ENCODE measurements at regions not wholly inside any gene's neighbourhood (a gene's known extent, or its start where the extent isn't known, plus 50 kb on each side); places are given as distances from the start of the nearest gene placed in this dataset.

DNA sequence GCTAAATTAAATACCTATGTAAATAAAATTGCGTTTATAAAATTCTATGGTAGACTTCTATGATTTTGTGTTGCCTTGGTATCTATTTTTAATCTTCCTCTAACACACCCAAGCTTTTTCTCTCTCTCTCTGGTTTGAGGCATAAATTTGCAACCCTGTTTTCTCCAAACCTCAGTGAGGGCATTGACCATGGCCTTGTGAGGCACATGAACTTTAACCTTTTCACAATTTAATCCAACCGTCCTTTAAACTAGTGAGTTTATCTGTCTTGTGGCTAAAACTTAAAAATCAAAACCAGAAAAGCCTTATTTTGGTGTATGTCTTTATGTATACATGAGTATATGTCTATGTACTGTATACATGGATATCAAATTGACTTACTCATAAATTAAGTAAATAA, 746.6 kb upstream of the B3GALT2 start:
- no peak overlapping the region for H3K27ac ChIP-seq
- TF ChIP-seq, protein P1, sequence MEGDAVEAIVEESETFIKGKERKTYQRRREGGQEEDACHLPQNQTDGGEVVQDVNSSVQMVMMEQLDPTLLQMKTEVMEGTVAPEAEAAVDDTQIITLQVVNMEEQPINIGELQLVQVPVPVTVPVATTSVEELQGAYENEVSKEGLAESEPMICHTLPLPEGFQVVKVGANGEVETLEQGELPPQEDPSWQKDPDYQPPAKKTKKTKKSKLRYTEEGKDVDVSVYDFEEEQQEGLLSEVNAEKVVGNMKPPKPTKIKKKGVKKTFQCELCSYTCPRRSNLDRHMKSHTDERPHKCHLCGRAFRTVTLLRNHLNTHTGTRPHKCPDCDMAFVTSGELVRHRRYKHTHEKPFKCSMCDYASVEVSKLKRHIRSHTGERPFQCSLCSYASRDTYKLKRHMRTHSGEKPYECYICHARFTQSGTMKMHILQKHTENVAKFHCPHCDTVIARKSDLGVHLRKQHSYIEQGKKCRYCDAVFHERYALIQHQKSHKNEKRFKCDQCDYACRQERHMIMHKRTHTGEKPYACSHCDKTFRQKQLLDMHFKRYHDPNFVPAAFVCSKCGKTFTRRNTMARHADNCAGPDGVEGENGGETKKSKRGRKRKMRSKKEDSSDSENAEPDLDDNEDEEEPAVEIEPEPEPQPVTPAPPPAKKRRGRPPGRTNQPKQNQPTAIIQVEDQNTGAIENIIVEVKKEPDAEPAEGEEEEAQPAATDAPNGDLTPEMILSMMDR (IDR thresholded peaks at IDR 0.05) = no peak
- no peak for TF ChIP-seq ZFX (IDR thresholded peaks at IDR 0.05; ENCODE audit: borderline replicate concordance)

DNA sequence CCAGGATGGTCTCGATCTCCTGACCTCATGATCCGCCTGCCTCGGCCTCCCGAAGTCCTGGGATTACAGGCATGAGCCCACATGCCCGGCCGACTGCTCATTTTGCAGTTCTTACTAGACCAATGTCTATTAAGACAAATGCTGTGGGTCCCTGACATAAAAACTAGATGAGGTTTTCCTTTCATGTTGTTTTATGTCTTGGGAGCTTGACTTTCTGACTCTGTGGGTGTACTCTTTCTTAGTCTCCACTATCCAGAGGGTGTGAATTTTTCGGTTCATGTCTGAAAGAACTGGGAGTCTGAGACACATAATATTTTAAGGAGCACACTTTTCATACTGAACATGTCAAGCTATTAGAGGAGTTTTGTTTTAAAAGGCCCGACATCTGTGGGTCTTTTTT, 744.9 kb upstream of the B3GALT2 start:
- no peak overlapping the region for H3K27ac ChIP-seq
- TF ChIP-seq, protein P1 (IDR thresholded peaks at IDR 0.05) = no peak
- no peak for TF ChIP-seq ZFX (IDR thresholded peaks at IDR 0.05; ENCODE audit: borderline replicate concordance)

DNA sequence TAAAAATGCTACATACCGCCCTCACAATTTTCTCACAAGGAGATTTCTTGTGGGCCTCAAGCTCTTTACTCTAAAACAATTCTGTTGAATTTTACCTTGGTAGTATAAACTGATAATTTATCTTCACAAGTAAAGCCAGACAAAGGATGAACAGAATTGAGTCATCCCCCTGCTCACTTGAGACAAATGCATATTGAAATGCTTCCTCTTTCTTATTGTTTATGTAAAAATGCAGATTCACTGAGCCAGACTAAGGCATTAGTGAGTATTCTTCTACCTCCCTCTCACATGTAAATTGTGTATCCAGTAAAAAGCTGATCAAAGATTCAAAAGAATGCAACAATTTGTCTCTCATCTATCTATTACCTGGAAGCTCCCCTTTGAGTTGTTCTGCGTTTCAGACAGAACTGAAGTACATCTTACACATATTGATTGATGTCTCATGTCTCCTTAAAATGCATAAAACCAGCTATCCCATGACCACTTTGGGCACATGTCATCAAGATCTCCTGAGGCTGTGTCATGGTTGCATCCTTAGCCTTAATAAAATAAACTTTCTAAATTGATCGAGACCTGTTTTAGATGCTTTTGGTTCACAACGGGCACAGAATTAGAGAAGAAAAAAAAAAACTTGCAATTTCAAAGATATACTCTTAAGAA, 743.1 kb upstream of the B3GALT2 start:
- TF ChIP-seq ZFX (IDR thresholded peaks at IDR 0.05; ENCODE audit: borderline replicate concordance) = no peak
- TF ChIP-seq, protein P1 (IDR thresholded peaks at IDR 0.05) = no peak

DNA sequence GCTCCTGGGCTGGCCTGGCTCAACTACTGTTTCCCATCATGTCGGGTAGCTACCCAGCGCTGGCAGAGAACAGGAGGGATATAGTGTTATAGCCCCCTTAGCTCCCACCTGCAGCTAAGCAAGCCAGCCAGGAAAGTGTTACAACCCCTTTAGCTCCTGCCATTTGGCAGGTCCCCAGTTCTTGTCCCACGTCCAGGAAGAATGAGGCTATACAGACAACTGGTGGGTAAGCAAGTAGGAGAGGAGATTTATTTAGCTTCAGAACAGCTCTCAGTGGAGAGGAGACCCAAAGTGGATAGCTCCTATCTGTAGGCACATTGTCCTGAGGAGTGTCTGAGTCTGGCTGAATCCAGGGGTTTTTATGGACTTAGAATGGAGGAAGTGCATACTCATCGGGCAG, 741.1 kb upstream of the B3GALT2 start:
- no peak overlapping the region for H3K27ac ChIP-seq
- TF ChIP-seq, protein P1 (IDR thresholded peaks at IDR 0.05) = no peak
- TF ChIP-seq ZFX (IDR thresholded peaks at IDR 0.05; ENCODE audit: borderline replicate concordance) = no peak

More for the DNA sequence above, 743.1 kb upstream of the B3GALT2 start:
- H3K27ac ChIP-seq = no peak overlapping the region

DNA sequence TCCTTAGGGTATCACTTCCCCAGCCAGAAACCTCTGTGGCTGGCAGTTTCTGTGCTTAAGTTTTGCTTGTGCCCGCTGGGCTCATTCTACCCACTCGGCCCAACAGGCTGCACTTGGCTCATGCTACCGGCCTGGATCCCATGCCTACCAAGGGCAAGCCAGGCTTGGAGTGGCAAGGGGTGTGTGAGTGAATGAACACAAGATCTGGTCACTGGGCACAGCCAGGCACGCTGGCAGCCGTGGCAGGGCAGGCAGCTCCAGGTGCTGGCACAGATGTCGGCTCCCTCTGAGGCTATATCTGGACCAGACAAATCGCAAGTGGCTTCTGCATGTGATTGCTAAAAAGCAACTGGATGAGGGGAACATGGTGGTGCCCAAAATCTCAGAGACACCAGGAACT, 740.5 kb upstream of the B3GALT2 start:
- no peak overlapping the region for H3K27ac ChIP-seq

DNA sequence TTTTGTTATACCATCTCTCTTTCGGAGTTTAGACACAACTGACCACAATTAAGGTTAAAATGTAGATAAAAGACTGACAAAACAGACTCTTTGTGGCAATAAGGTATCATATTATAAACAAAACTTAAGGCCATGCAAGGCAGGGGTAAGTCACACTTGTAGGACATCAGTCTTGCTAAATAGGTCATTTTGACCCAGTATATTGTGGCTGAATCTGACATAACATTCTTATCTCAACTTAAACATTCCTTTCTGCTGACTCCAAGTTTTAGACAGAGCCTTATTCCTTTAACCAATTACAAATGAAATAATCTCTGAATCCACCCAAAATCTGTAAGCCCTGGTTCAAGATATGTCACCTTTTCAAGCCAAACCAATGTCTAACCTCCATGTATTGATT, 733.4 kb upstream of the B3GALT2 start:
- H3K27ac ChIP-seq = no peak overlapping the region
- TF ChIP-seq, protein P1 (IDR thresholded peaks at IDR 0.05) = no peak
- TF ChIP-seq ZFX (IDR thresholded peaks at IDR 0.05; ENCODE audit: borderline replicate concordance) = no peak

More for the DNA sequence above, 740.5 kb upstream of the B3GALT2 start:
- TF ChIP-seq, protein P1 (IDR thresholded peaks at IDR 0.05) = no peak

DNA sequence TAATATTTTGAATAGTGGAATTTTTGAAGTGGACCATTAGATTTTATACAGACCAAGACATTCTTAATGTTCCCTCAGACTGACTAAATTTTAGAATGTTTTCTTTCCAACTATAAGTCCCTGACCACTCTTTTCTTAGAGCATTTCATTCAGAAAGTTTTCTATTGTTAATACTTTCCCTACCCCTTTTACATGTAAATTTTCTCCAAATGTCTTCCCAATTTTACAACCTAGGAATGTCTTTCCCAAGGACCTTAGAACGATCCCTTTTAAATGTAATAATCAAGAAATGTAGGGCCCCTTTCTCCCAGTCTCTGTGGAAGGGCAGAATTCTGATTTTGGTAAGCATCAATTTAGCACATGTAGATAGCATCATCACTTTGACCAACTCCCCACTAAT, 730.0 kb upstream of the B3GALT2 start:
- TF ChIP-seq, protein P1 (IDR thresholded peaks at IDR 0.05) = no peak
- no peak for TF ChIP-seq ZFX (IDR thresholded peaks at IDR 0.05; ENCODE audit: borderline replicate concordance)
- no peak overlapping the region for H3K27ac ChIP-seq

Measured in 22Rv1 (cell line).